ENCODE measurements at regions not wholly inside any gene's neighbourhood (a gene's known extent, or its start where the extent isn't known, plus 50 kb on each side); places are given as distances from the start of the nearest gene placed in this dataset.

GRCh38 chr3:175869404-175869803 lies 1010.3 kb downstream of the NAALADL2 start:
- DNase-seq (ENCODE audit: low read depth in 2 of 2): no peak

- DNase-seq (ENCODE audit: low read depth in 2 of 2): no peak
These were observed 1009.5 kb downstream of the NAALADL2 start for GRCh38 chr3:175868626-175869025.

- DNase-seq (ENCODE audit: low read depth in 2 of 2): no peak
These were observed 1006.6 kb downstream of the NAALADL2 start for GRCh38 chr3:175865724-175866123.

- no peak for DNase-seq (ENCODE audit: low read depth in 2 of 2)
These were observed 1002.8 kb downstream of the NAALADL2 start for GRCh38 chr3:175861916-175862315.
